A673 (cell line): ENCODE measurements at regions not wholly inside any gene's neighbourhood (a gene's known extent, or its start where the extent isn't known, plus 50 kb on each side); places are given as distances from the start of the nearest gene placed in this dataset.

ENCODE experiments used
- BruUV-seq: library from RNA; stranded (reverse); fragments of 400-500 nt; replicated peaks from 2 replicates; lab custom pipeline; 2021; lab: Mats Ljungman, UMichigan
- CTCF ChIA-PET: fragments of 300-600 bp; sonication (Branson Sonifier 250); formaldehyde crosslinking; loops from one replicate; lab custom pipeline; 2022; ENCODE audit warnings: antibody characterized with exemption; lab: Charles Lee
- POLR2A ChIA-PET: fragments of 300-600 bp; sonication (Branson Sonifier 250); formaldehyde crosslinking; loops from one replicate; lab custom pipeline; 2022; ENCODE audit warnings: antibody characterized with exemption; ENCODE audit not compliant: low non-redundant PET; lab: Charles Lee
- DNase-seq: peaks from one replicate; pipeline ENCODE4 v3.0.0-alpha.2; 2015; ENCODE audit warnings: low spot score
- H3K27ac ChIP-seq: fragments of 200-600 bp; sonication (generic); 2 replicates; pipeline ENCODE4 v1.5.1; 2016; ENCODE audit warnings: mixed run types, low read depth, mild to moderate bottlenecking, mixed read lengths, antibody characterized with exemption, low read length; ENCODE audit not compliant: poor library complexity, severe bottlenecking
- H3K27me3 ChIP-seq: fragments of 200-600 bp; sonication (generic); replicated peaks from 2 replicates; pipeline ENCODE4 v1.6.1; 2017; ENCODE audit warnings: mixed run types, low read depth, mild to moderate bottlenecking, mixed read lengths, antibody characterized with exemption, low read length; ENCODE audit not compliant: insufficient read depth, poor library complexity
- H3K36me3 ChIP-seq: fragments of 200-600 bp; sonication (generic); 2 replicates; pipeline ENCODE4 v1.6.1; 2016; ENCODE audit warnings: mixed run types, mild to moderate bottlenecking, mixed read lengths, antibody characterized with exemption, low read length; ENCODE audit not compliant: insufficient read depth, poor library complexity, severe bottlenecking
- H3K4me1 ChIP-seq: fragments of 200-600 bp; sonication (generic); 2 replicates; pipeline ENCODE4 v1.6.1; 2017; ENCODE audit warnings: mixed run types, mild to moderate bottlenecking, mixed read lengths, antibody characterized with exemption, low read length; ENCODE audit not compliant: insufficient read depth, poor library complexity, severe bottlenecking
- H3K4me3 ChIP-seq: fragments of 200-600 bp; sonication (generic); 2 replicates; pipeline ENCODE4 v1.5.1; 2016; ENCODE audit warnings: low read depth, mixed run types, mild to moderate bottlenecking, mixed read lengths, low read length; ENCODE audit not compliant: poor library complexity, severe bottlenecking
- H3K9me3 ChIP-seq: fragments of 200-600 bp; sonication (generic); 2 replicates; pipeline ENCODE4 v1.6.1; 2016; ENCODE audit warnings: mixed run types, low read depth, mild to moderate bottlenecking, mixed read lengths, antibody characterized with exemption, low read length; ENCODE audit not compliant: poor library complexity, severe bottlenecking
- EZH2 ChIP-seq: fragments of 200-600 bp; sonication (generic); IDR thresholded peaks from 2 replicates; pipeline ENCODE4 v1.6.1; 2017; ENCODE audit warnings: borderline replicate concordance, low read depth, mild to moderate bottlenecking, mixed read lengths, antibody characterized with exemption, low read length; ENCODE audit not compliant: poor library complexity, severe bottlenecking
- intact Hi-C: fragments of 100-400 bp; cut with micrococcal nuclease; formaldehyde crosslinking; loops from one replicate; pipeline ENCODE4 v1.10.0; 2022; ENCODE audit not compliant: unreplicated experiment
- TF ChIP-seq, protein P1 (sequence below): fragments of 300-800, 200-600 bp; sonication (generic); conservative IDR thresholded peaks from 2 replicates; pipeline ENCODE4 v1.5.1; 2017; ENCODE audit warnings: low read depth, mild to moderate bottlenecking, antibody characterized with exemption, low read length, moderate library complexity, mixed read lengths

DNA sequence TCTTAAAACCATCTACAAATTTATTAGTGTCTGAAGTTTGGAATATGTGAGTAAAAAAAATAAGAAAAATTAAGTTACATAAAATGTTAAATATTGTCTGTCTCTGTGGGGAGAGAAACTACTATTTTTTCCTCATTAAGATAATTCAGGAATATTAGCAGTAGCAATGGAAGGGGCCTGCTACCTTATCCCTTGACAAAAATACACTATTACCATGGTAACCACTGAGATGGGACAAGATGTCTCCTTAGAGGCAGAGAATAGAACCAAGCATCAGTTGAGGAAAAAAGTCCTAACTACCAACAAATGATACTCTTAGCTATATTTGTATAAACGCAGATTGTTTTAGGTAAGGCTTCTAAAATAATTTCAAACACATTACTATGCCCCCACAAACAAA, 150.7 kb upstream of the LSM8 start:
- no peaks in the 10 kb centered on the region for H3K9me3 ChIP-seq
- no peak overlapping the region for H3K27ac ChIP-seq
- CTCF ChIA-PET = no interaction called here
- H3K4me3 ChIP-seq = no peak overlapping the region
- POLR2A ChIA-PET = no interaction called here
- intact Hi-C loops = no loop called here
- TF ChIP-seq, protein P1, sequence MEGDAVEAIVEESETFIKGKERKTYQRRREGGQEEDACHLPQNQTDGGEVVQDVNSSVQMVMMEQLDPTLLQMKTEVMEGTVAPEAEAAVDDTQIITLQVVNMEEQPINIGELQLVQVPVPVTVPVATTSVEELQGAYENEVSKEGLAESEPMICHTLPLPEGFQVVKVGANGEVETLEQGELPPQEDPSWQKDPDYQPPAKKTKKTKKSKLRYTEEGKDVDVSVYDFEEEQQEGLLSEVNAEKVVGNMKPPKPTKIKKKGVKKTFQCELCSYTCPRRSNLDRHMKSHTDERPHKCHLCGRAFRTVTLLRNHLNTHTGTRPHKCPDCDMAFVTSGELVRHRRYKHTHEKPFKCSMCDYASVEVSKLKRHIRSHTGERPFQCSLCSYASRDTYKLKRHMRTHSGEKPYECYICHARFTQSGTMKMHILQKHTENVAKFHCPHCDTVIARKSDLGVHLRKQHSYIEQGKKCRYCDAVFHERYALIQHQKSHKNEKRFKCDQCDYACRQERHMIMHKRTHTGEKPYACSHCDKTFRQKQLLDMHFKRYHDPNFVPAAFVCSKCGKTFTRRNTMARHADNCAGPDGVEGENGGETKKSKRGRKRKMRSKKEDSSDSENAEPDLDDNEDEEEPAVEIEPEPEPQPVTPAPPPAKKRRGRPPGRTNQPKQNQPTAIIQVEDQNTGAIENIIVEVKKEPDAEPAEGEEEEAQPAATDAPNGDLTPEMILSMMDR = no peak
- no peak for TF ChIP-seq EZH2
- DNase-seq = no peak
- H3K36me3 ChIP-seq = no peaks in the 10 kb centered on the region
- BruUV-seq = no TSS peak
- peaks cover 16% of the 10 kb centered on the region for H3K4me1 ChIP-seq
- no peaks in the 10 kb centered on the region for H3K27me3 ChIP-seq

DNA sequence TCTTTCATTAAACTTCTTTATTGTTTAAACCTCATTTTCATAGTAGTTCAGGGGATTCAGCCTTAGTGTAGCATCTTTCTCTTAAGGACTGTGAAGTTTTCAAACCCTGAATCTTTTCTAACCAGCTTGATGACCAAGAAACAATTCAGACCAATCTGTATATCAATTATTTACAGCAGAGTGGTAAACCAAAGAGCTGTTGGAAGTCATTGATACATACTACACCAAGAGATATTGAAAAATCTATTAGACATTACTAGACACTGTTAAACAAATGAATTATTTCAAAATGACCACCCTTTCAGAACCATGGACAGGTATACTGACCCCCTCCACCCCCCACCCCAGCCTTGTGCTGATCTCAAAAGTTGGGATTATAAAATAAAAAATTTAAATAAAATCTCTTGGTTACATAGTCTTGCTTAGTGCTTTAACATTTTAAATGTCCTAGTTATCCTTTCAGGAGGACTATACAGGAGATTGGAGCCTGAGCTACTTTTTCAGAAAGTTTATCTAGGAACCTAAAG, 143.9 kb upstream of the LSM8 start:
- peaks cover 7% of the 10 kb centered on the region for H3K4me1 ChIP-seq
- H3K27me3 ChIP-seq = no peaks in the 10 kb centered on the region
- H3K9me3 ChIP-seq = no peaks in the 10 kb centered on the region
- TF ChIP-seq, protein P1 = no peak
- TF ChIP-seq EZH2 = no peak
- ChIA-PET CTCF (no interaction called here), POLR2A (no interaction called here)
- no peak for DNase-seq
- no peaks in the 10 kb centered on the region for H3K36me3 ChIP-seq
- no peak overlapping the region for H3K27ac ChIP-seq
- no TSS peak for BruUV-seq
- H3K4me3 ChIP-seq = no peak overlapping the region
- intact Hi-C loops = no loop called here

DNA sequence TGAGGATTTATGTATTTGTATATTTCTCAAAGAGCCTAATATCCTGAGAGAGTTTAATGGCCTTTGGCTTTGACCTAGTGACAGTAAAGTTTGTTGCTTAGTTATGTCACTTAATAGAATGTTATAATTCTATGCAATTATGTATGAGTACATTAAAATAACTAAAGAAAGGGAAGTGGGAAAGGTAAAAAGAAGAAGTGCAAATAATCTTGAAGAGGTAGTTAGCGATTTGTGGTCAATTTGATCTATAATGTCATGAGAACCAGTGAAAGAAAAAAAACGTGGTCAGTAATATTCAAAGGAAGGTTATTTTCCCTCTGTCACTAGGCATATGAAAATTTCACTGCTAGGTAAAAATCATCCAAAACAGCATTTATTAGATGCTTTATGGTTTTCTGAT, 143.4 kb upstream of the LSM8 start:
- H3K4me3 ChIP-seq = no peak overlapping the region
- H3K9me3 ChIP-seq = no peaks in the 10 kb centered on the region
- ChIA-PET POLR2A (no interaction called here), CTCF (no interaction called here)
- no TSS peak for BruUV-seq
- H3K36me3 ChIP-seq = no peaks in the 10 kb centered on the region
- H3K27me3 ChIP-seq = no peaks in the 10 kb centered on the region
- TF ChIP-seq, protein P1 = no peak
- no peak for TF ChIP-seq EZH2
- H3K27ac ChIP-seq = no peak overlapping the region
- intact Hi-C loops = no loop called here
- DNase-seq = no peak
- peaks cover 7% of the 10 kb centered on the region for H3K4me1 ChIP-seq
